NCI-H1092 (cell line): ENCODE measurements at regions not wholly inside any gene's neighbourhood (a gene's known extent, or its start where the extent isn't known, plus 50 kb on each side); places are given as distances from the start of the nearest gene placed in this dataset.
"Not testable (repeated sequence)": the region's sequence is repeated elsewhere in the genome, so short reads cannot be mapped to it uniquely, and the experiment has no call there.

Experiments
- DNase-seq: peaks from one replicate; lab custom pipeline; 2025; lab: John Stamatoyannopoulos, UW

DNA sequence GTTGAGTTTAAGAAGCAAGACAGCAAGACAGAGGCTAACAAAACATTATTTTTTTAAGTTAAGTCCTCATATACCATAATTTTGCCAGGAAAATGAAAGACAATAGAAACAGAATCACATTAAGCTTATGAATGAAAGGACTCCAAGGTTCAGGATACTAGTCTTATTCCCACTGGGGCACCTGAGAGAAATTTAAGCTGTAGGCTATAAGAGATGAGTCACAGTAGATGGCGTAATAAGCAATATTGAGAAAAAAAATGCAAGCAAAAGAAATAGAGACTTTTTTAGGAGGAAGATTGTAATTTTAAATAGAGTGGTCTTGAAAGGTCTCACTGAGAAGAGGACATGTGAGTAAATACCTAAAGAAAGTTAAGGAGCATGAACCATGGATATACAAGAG is 57.1 kb upstream of the KIF2B start:
- DNase-seq: no peak

- DNase-seq: no peak
Measured at GRCh38 chr17:53765129-53765528, 57.6 kb upstream of the KIF2B start.

DNA sequence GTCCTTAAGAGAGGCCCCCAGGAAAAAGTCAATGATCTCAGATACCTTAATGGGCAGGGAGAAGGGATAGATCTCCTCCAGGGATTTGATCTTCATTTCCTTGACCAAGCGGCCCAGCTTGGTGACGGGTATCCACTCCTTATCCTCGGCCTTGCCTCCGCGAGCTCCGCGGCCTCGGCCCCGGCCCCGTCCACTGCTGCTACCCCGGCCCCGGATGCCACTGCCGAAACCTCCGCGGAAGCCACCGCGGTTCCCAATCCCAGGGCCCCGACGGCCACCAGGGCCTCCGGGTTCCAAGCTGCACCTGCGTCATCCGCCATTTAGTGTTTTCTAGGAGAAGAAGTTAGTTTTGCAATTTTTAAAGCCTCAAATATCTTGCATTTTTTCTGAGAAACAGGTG is 65.2 kb upstream of the KIF2B start:
- no peak for DNase-seq

GRCh38 chr17:53757116-53757515 is 65.6 kb upstream of the KIF2B start:
- not testable (repeated sequence) for DNase-seq

GRCh38 chr17:53749178-53749577 is 73.5 kb upstream of the KIF2B start:
- no peak for DNase-seq

DNA sequence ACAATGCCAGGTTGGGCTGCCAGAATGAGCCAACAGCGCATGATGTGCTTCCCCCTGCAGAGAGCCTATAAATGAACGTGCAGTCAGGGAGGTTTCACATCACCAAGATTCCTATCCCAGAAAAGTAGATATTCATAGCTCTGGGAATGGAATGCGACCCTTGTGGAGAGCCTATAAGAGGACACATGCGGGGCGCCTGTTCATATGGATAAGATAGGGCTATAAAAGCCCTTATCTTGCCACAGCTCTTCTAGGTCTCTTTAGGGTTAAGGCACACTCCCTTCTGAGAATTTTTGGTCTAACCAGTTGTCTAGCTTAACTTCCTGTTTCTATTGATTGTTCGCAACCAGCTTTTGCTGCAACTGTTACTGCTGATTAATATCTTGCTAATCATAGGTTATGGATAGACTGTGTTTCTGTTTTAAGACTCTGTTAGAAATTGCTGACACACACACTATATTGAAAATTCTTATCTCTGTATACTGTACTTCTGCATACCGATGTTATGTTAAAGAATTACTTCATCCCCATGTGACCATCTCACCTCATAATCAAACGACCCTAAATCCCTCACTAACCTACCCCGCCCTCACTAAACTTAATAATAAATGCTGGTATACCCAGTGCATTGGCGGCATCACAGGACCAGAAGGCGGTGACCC is 74.4 kb upstream of the KIF2B start:
- DNase-seq: not testable (repeated sequence)

GRCh38 chr17:53740312-53740711 is 82.4 kb upstream of the KIF2B start:
- no peak for DNase-seq

GRCh38 chr17:53736516-53737240 is 86.0 kb upstream of the KIF2B start:
- DNase-seq: no peak

DNA sequence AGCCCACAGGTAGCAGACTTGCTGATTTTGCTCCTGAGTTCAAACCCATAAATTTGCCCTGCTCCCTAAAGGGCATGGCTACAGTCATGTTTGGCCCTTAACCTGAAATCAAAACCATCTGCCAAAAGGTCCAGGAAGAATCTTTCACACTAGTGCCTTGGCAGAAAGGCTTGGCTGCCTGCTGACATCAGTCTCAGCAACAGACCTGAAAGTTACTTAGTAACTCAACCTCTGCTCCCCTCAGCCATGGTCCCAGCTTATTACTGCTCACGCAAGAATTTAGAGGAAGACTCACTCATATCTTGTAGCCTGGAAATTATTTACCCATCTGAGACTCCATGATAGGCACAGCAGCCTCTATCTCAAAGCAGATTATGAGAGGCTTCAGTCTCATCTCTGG is 98.0 kb upstream of the KIF2B start:
- no peak for DNase-seq

DNA sequence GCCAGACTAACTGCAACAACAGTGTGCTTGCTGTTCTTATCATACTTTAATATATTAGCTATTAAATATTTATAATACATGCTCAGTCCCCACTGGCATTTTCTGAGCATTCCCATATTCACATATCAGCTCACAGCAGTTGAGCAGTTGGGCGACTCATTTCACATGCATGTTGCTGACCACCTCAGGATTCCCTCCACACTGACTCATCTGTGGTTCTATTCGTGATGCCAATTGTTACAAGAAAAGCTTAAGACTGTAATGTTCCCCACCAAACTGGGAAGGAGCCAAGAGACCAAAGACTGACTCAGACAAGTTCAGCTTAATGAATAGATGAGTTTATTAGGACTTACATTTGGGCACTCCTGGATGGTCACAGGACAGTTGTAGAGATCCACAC is 100.3 kb upstream of the KIF2B start:
- no peak for DNase-seq

GRCh38 chr17:53721101-53721500 is 101.6 kb upstream of the KIF2B start:
- DNase-seq: no peak

- no peak for DNase-seq
Measured at GRCh38 chr17:53719229-53719628, 103.5 kb upstream of the KIF2B start.

DNA sequence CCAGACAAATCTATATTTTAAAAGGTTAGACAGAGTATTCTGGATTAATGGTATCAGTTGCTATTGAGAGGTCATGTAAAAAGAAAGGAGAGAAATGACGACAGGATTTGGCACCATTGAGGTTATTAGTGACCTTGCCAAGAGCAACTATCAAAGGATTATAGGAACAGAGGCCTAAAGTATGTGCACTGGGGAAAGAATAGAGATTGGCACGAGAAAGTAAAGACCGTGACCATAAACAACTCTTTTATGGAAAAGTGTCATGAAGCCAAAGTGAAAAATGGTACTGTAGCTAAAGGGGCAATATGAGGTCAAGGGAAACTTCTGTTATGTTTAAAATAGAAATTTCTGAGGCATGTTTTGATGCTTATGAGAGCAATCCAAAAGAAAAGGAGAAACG is 115.2 kb upstream of the KIF2B start:
- DNase-seq: no peak

GRCh38 chr17:53696286-53696685 is 126.4 kb upstream of the KIF2B start:
- no peak for DNase-seq

DNA sequence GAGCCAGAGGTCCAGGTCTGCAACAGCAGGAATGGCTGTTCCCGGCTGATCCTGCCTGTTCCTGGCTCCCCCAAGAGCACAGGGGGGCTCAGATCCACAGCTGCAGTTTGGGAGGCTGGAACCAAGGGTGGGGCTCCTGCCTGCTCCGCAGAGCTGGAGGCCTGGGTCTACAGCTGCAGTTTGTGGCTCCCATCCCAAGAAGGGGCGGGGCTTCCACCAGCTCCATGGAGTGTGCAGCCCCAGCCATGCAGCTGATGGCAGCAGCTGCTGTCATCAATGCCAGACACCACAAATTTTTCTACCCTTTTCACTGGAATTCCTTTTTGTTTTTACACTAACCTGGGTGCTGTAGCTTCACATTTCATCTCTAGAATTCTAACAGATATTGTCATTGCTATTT is 135.4 kb upstream of the KIF2B start:
- DNase-seq: no peak

DNA sequence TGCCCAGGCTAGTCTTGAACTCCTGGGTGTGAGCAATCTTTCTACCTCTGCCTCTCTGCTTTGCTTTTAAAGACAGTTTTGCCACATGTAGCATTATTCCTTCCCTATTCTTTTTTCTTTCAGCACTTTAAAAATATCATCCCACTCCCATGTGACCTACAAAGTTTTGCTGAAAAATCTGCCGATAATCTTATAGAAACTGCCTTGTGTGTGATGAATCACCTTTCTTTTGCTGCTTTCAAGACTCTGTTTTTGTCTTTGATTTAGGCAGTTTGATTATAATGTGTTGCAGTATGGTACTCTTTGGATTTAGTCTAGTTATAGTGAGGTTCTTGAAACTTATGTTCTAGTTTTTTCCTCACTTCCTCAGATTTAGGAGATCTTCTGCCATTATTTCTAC is 142.0 kb upstream of the KIF2B start:
- no peak for DNase-seq

DNA sequence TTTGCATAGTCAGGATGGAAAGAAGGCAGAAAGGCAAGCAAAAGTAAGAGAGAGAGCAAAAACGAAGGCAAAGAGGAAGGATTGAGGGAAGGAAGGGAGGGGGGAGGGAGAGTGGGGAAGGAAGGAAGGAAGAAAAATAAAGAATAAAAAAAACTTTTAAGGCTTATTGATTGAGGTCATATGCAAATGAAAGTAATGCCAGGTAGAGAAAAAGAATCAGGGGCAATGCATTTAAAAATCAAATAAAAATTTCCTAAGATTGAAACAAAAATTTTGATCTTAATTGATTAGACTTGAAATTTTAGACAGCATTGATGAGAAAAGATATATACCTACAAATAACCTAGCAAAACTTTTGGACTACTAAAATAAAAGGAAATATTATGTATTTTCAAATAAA is 153.9 kb upstream of the KIF2B start:
- no peak for DNase-seq

DNA sequence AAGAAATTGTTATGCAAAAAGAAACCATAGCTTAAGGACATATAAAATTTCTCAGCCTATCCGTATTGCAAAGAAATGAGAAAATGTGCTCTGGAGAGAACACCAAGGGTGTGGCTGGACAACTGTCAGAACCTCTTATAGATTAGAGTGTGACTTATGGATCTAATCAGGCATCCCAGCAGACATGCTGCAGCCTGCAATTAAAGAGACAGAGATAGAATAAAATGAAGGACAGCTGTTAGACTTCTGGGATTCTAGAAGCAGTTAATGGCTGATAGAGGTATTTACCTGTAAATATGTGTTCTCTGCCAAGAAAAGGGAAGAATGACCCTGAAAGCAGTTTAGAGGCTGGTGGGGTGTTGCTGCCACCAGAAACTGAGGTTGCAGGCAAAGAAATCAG is 160.1 kb upstream of the KIF2B start:
- DNase-seq: no peak

DNA sequence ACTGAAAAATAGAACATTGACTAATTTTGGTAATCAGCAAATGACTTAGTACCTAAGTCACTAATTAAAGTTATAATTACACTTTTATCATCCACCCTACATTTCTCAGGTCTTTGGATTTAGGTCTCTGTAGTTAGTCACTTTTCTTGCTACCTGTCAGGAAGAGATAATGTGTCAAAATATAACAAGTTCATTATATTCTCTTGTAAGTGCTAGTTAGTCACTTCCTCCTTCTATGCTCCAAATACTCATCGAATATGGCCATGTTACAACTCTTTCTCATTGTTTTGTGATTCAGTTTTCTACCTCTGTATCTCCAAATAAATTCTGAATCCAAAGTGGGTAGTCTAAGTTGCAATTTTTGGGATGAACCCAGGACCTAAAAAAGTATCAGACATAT is 163.5 kb upstream of the KIF2B start:
- DNase-seq: no peak

DNA sequence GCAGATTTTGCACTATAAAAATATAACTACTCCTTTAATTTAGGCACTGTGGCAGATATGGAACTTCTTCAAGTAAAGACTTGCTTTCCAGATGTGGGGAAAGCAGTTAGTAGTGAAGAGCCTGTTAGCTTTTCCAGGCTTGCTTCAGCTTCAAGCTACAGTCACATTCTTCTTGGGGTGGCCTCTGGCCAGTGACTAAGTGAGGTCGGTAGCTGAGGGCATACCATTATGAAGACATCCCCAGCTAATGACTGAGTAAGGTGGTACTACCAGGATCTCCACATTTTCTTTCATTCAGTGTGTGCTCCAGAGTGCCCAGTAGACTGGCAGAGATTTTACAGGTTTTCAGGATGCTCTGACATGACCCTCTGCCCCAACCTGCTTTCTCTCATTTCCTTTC is 167.1 kb upstream of the KIF2B start:
- no peak for DNase-seq

GRCh38 chr17:53649201-53649600 is 173.5 kb upstream of the KIF2B start:
- no peak for DNase-seq

DNA sequence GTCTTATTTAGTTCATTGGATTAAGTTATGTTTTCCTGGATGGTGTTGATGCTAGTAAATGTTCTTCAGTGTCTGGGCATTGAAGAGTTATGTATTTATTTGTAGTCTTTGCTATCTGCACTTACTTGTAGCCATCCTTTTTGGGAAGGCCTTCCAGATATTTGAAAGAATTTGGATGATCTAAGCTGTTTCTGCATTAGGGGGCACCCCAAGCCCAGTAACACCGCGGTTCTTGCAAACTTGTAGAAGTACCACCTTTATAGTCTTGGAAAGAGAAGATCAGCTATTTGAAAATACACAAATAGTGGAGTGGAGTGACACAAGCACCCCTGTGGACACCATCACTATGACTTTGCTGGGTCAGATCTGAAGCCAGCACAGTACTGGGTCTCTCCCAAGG is 175.9 kb upstream of the KIF2B start:
- DNase-seq: no peak

DNA sequence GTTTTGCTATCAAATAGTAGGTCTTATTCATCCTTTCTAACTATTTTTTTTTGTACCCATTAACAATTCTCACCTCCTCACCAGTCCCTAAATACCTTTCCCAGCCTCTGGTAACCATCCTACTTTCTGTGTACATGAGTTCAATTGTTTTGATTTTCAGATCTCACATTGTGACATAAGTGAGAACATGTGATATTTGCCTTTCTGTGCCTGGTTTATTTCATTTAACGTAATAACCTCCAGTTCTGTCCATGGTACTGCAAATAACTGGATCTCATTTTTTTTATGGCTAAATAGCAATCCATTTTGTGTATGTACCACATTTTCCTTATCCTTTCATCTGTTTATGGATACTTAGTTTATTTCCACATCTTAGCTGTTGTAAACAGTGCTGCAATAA is 181.9 kb upstream of the KIF2B start:
- no peak for DNase-seq

- DNase-seq: no peak
Measured at GRCh38 chr17:53635444-53635843, 187.3 kb upstream of the KIF2B start.
